22Rv1 (cell line): ENCODE measurements at regions not wholly inside any gene's neighbourhood (a gene's known extent, or its start where the extent isn't known, plus 50 kb on each side); places are given as distances from the start of the nearest gene placed in this dataset.

Experiments
- H3K27ac ChIP-seq: fragments of 450-650 bp; 2 replicates; pipeline ENCODE4 v1.5.1; 2017
- CTCF ChIP-seq: fragments of 450-650 bp; IDR thresholded peaks from 2 replicates; pipeline ENCODE4 v1.5.1; 2017; ENCODE audit warnings: mild to moderate bottlenecking
- ZFX ChIP-seq: fragments of 450-650 bp; IDR thresholded peaks from 2 replicates; pipeline ENCODE4 v1.6.1; 2017; ENCODE audit warnings: antibody characterized with exemption, borderline replicate concordance

GRCh38 chr7:33710608-33711007, 194.7 kb upstream of the BMPER start:
- no peak overlapping the region for H3K27ac ChIP-seq
- TF ChIP-seq CTCF (no peak), ZFX (no peak)

- no peak for TF ChIP-seq ZFX
- no peak overlapping the region for H3K27ac ChIP-seq
These were observed 193.9 kb upstream of the BMPER start for GRCh38 chr7:33711231-33712019.

GRCh38 chr7:33712020-33712414, 193.3 kb upstream of the BMPER start:
- H3K27ac ChIP-seq, result no peak overlapping the region
- TF ChIP-seq CTCF, result no peak
- no peak for TF ChIP-seq ZFX

- no peak overlapping the region for H3K27ac ChIP-seq
- no peak for TF ChIP-seq ZFX
- no peak for TF ChIP-seq CTCF
These were observed 191.1 kb upstream of the BMPER start for GRCh38 chr7:33714208-33714607.

GRCh38 chr7:33716581-33717477, 188.5 kb upstream of the BMPER start:
- TF ChIP-seq CTCF (peak; percentile 94), ZFX (no peak)
- no peak overlapping the region for H3K27ac ChIP-seq

GRCh38 chr7:33719059-33719581, 186.2 kb upstream of the BMPER start:
- TF ChIP-seq ZFX (no peak), CTCF (no peak)
- H3K27ac ChIP-seq, result no peak overlapping the region

- no peak for TF ChIP-seq CTCF
- no peak for TF ChIP-seq ZFX
- no peak overlapping the region for H3K27ac ChIP-seq
These were observed 185.2 kb upstream of the BMPER start for GRCh38 chr7:33720139-33720538.
